MM.1S (cell line): ENCODE measurements at regions not wholly inside any gene's neighbourhood (a gene's known extent, or its start where the extent isn't known, plus 50 kb on each side); places are given as distances from the start of the nearest gene placed in this dataset.

ENCODE experiments used
- CTCF ChIP-seq: fragments of 300-600 bp; sonication (generic); IDR thresholded peaks from 2 replicates; pipeline ENCODE4 v1.5.1; 2016; ENCODE audit warnings: antibody characterized with exemption, low read length, mixed read lengths
- EZH2 ChIP-seq: fragments of 300-600 bp; sonication (generic); optimal IDR thresholded peaks from 2 replicates; pipeline ENCODE3; 2017; ENCODE audit warnings: low read depth, mild to moderate bottlenecking, antibody characterized with exemption, low read length, mixed read lengths
- EZH2phosphoT487 ChIP-seq: fragments of 300-600 bp; sonication (generic); IDR thresholded peaks from 2 replicates; pipeline ENCODE4 v1.6.1; 2018; ENCODE audit warnings: antibody characterized with exemption, low read length

DNA sequence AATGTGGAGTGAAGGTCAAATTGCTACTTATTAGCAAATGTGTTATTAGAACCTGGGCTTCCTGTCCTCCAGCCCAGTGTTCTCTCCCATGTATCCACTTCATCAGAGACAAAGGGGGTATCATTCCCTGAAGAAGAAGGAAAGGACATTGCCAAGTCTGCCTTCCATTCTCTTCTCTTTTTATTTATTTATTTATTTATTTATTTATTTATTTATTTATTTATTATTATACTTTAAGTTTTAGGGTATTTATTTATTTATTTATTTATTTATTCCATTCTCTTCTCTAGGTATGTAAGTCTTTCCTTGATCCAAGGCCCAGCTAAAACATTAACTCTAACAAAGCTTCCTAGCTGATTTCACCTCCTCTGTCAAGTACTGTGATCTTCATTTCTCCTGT is 277.8 kb upstream of the DNAJC19 start:
- no peak for TF ChIP-seq EZH2
- no peak for TF ChIP-seq CTCF
- TF ChIP-seq EZH2phosphoT487 = no peak
